GM12892 (cell line): ENCODE measurements at regions not wholly inside any gene's neighbourhood (a gene's known extent, or its start where the extent isn't known, plus 50 kb on each side); places are given as distances from the start of the nearest gene placed in this dataset.

Source experiments
- POLR2A ChIP-seq: IDR thresholded peaks from 2 replicates; pipeline ENCODE4 v1.6.1; 2011; ENCODE audit warnings: low read depth, low read length, control low read depth
- POLR2AphosphoS5 ChIP-seq: IDR thresholded peaks from 2 replicates; pipeline ENCODE4 v1.6.1; 2011; ENCODE audit warnings: low read depth, low read length, control low read depth

GRCh38 chr2:234848578-234848977 is 103.2 kb upstream of the SH3BP4 start:
- TF ChIP-seq POLR2A (no peak), POLR2AphosphoS5 (no peak)
